ENCODE measurements at regions not wholly inside any gene's neighbourhood (a gene's known extent, or its start where the extent isn't known, plus 50 kb on each side); places are given as distances from the start of the nearest gene placed in this dataset.

- DNase-seq (no peak), ATAC-seq (no peak)
- 75 to 81% (median 76%) methylated on average over 4 of the region's 4 CpGs for WGBS, 4 donors
- intact Hi-C loops (cut with DNase I), result no loop called here
- H3K27ac ChIP-seq, result no peak overlapping the region
- H3K36me3 ChIP-seq, result no peaks in the 10 kb centered on the region
- no peak overlapping the region for H3K4me3 ChIP-seq
- H3K4me1 ChIP-seq, result no peaks in the 10 kb centered on the region
- no peaks in the 10 kb centered on the region for H3K27me3 ChIP-seq
- TF ChIP-seq POLR2A (IDR thresholded peaks at IDR 0.05) (no peak), CTCF (IDR thresholded peaks at IDR 0.05) (no peak)
- H3K9me3 ChIP-seq, result no peaks in the 10 kb centered on the region
Observed at GRCh38 chr16:8236816-8237215, 353.5 kb downstream of the TMEM114 start.

GRCh38 chr16:8230497-8230896, 359.8 kb downstream of the TMEM114 start:
- Histone ChIP-seq H3K4me1 (no peaks in the 10 kb centered on the region), H3K27me3 (no peaks in the 10 kb centered on the region), H3K27ac (no peak overlapping the region), H3K4me3 (no peak overlapping the region), H3K36me3 (no peaks in the 10 kb centered on the region), H3K9me3 (no peaks in the 10 kb centered on the region)
- intact Hi-C loops (cut with DNase I), result no loop called here
- DNase-seq, result no peak
- no peak for ATAC-seq
- WGBS, 4 donors, result 58 to 71% (median 64%) methylated on average over 4 of the region's 4 CpGs
- TF ChIP-seq POLR2A (IDR thresholded peaks at IDR 0.05) (no peak), CTCF (IDR thresholded peaks at IDR 0.05) (no peak)

- 55 to 69% (median 66%) methylated on average over 7 of the region's 7 CpGs for WGBS, 4 donors
- no peak for DNase-seq
Observed at GRCh38 chr16:8229011-8229520, 361.2 kb downstream of the TMEM114 start.

GRCh38 chr16:8217201-8217600, 373.1 kb downstream of the TMEM114 start:
- H3K9me3 ChIP-seq, result peaks cover 0 to under 1% (median 0%) of the 10 kb centered on the region in 12 donors
- WGBS, 4 donors, result 61 to 68% (median 64%) methylated on average over 2 of the region's 2 CpGs
- no peaks in the 10 kb centered on the region for H3K4me1 ChIP-seq
- no peaks in the 10 kb centered on the region for H3K36me3 ChIP-seq
- H3K4me3 ChIP-seq, result no peak overlapping the region
- intact Hi-C loops (cut with DNase I), result no loop called here
- TF ChIP-seq CTCF (IDR thresholded peaks at IDR 0.05) (no peak), POLR2A (IDR thresholded peaks at IDR 0.05) (no peak)
- H3K27ac ChIP-seq, result no peak overlapping the region
- H3K27me3 ChIP-seq, result peaks cover 0 to 6% (median 0%) of the 10 kb centered on the region in 9 donors
- ATAC-seq (no peak), DNase-seq (no peak)

More at GRCh38 chr16:8229011-8229520, 361.2 kb downstream of the TMEM114 start:
- intact Hi-C loops (cut with DNase I), result no loop called here
- ATAC-seq, result no peak
- Histone ChIP-seq H3K27ac (no peak overlapping the region), H3K4me3 (no peak overlapping the region), H3K9me3 (no peaks in the 10 kb centered on the region), H3K4me1 (no peaks in the 10 kb centered on the region), H3K36me3 (no peaks in the 10 kb centered on the region), H3K27me3 (no peaks in the 10 kb centered on the region)
- TF ChIP-seq CTCF (IDR thresholded peaks at IDR 0.05) (no peak), POLR2A (IDR thresholded peaks at IDR 0.05) (no peak)
